ENCODE measurements at regions not wholly inside any gene's neighbourhood (a gene's known extent, or its start where the extent isn't known, plus 50 kb on each side); places are given as distances from the start of the nearest gene placed in this dataset.

DNA sequence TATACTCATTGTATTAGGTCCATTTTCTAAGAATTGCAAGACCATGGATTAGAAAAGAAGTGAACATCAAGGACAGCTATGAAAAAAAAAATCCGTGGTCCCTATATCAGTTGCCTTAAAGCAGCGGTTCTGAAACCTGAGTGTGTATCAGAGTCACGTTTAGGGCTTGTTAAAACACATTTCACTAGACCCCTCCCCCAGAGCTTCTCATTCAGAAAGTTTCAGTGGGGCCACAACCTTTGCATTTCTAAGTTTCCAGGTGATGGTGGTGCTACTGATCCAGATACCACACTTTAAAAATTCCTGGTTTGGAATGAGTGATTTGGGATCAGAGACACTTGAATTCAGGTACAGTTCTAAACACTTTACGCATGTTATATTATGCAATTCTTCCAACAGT is 96.1 kb upstream of the PRMT6 start:
- TF ChIP-seq, protein P1, sequence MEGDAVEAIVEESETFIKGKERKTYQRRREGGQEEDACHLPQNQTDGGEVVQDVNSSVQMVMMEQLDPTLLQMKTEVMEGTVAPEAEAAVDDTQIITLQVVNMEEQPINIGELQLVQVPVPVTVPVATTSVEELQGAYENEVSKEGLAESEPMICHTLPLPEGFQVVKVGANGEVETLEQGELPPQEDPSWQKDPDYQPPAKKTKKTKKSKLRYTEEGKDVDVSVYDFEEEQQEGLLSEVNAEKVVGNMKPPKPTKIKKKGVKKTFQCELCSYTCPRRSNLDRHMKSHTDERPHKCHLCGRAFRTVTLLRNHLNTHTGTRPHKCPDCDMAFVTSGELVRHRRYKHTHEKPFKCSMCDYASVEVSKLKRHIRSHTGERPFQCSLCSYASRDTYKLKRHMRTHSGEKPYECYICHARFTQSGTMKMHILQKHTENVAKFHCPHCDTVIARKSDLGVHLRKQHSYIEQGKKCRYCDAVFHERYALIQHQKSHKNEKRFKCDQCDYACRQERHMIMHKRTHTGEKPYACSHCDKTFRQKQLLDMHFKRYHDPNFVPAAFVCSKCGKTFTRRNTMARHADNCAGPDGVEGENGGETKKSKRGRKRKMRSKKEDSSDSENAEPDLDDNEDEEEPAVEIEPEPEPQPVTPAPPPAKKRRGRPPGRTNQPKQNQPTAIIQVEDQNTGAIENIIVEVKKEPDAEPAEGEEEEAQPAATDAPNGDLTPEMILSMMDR (conservative IDR thresholded peaks at IDR 0.05; ENCODE audit: low read length): no peak
- no peak for TF ChIP-seq EZH2phosphoT487 (IDR thresholded peaks at IDR 0.05; ENCODE audit: borderline replicate concordance)
